H9 (cell line): ENCODE measurements at regions not wholly inside any gene's neighbourhood (a gene's known extent, or its start where the extent isn't known, plus 50 kb on each side); places are given as distances from the start of the nearest gene placed in this dataset.
A peak's percentile ranks its signal among the peaks of the same experiment; 100 is the strongest.

ENCODE experiments used
- DNase-seq: peaks from one replicate; pipeline ENCODE4 v3.0.0-alpha.2; 2017
- H2AFZ ChIP-seq: one replicate; pipeline ENCODE4 v1.6.1; 2013; ENCODE audit warnings: mild to moderate bottlenecking, low read length, control low read depth, moderate library complexity
- H2AK5ac ChIP-seq: 2 replicates; pipeline ENCODE4 v1.6.1; 2013; ENCODE audit warnings: low read length, control low read depth, mixed read lengths; ENCODE audit not compliant: insufficient read length
- H2BK120ac ChIP-seq: one replicate; pipeline ENCODE4 v1.6.1; 2013; ENCODE audit warnings: low read depth, mild to moderate bottlenecking, low read length, control low read depth, inconsistent platforms; ENCODE audit not compliant: poor library complexity, severe bottlenecking
- H2BK12ac ChIP-seq: 2 replicates; pipeline ENCODE4 v1.6.1; 2013; ENCODE audit warnings: low read length, control low read depth, mixed read lengths, low read depth; ENCODE audit not compliant: insufficient read length
- H2BK15ac ChIP-seq: 2 replicates; pipeline ENCODE4 v1.6.1; 2013; ENCODE audit warnings: low read depth, low read length, control low read depth
- H2BK20ac ChIP-seq: one replicate; pipeline ENCODE4 v1.6.1; 2013; ENCODE audit warnings: low read depth, mild to moderate bottlenecking, low read length, control low read depth, inconsistent platforms; ENCODE audit not compliant: poor library complexity, severe bottlenecking
- H2BK5ac ChIP-seq: 2 replicates; pipeline ENCODE4 v1.6.1; 2013; ENCODE audit warnings: low read length, control low read depth, mixed read lengths; ENCODE audit not compliant: insufficient read length
- H3K14ac ChIP-seq: 2 replicates; pipeline ENCODE4 v1.6.1; 2013; ENCODE audit warnings: low read length, control low read depth; ENCODE audit not compliant: insufficient read depth
- H3K18ac ChIP-seq: 2 replicates; pipeline ENCODE4 v1.6.1; 2013; ENCODE audit warnings: low read depth, mild to moderate bottlenecking, mixed read lengths, low read length, control low read depth; ENCODE audit not compliant: insufficient read length
- H3K23ac ChIP-seq: 2 replicates; pipeline ENCODE4 v1.6.1; 2013; ENCODE audit warnings: low read length, control low read depth, mixed read lengths, low read depth; ENCODE audit not compliant: insufficient read length
- H3K23me2 ChIP-seq: 2 replicates; pipeline ENCODE4 v1.6.1; 2013; ENCODE audit warnings: low read depth, mild to moderate bottlenecking, mixed read lengths, low read length, control low read depth; ENCODE audit not compliant: insufficient read length, poor library complexity, severe bottlenecking
- H3K27ac ChIP-seq: 2 replicates; pipeline ENCODE4 v1.5.1; 2013; ENCODE audit warnings: low read length, control low read depth, mixed read lengths, low read depth; ENCODE audit not compliant: insufficient read length
- H3K27me3 ChIP-seq: 2 replicates; pipeline ENCODE4 v1.6.1; 2013; ENCODE audit warnings: low read length, control low read depth, inconsistent platforms; ENCODE audit not compliant: insufficient read depth
- H3K4ac ChIP-seq: 2 replicates; pipeline ENCODE4 v1.6.1; 2013; ENCODE audit warnings: low read depth, mild to moderate bottlenecking, control low read depth, inconsistent platforms, low read length, moderate library complexity
- H3K4me1 ChIP-seq: 2 replicates; pipeline ENCODE4 v1.6.1; 2013; ENCODE audit warnings: low read length, control low read depth, inconsistent platforms; ENCODE audit not compliant: insufficient read depth
- H3K4me2 ChIP-seq: 2 replicates; pipeline ENCODE4 v1.6.1; 2013; ENCODE audit warnings: low read length, control low read depth, mixed read lengths; ENCODE audit not compliant: insufficient read length, insufficient read depth
- H3K56ac ChIP-seq: 2 replicates; pipeline ENCODE4 v1.6.1; 2013; ENCODE audit warnings: low read depth, mild to moderate bottlenecking, mixed read lengths, low read length, control low read depth; ENCODE audit not compliant: insufficient read length
- H3K79me1 ChIP-seq: 2 replicates; pipeline ENCODE4 v1.6.1; 2013; ENCODE audit warnings: low read depth, mild to moderate bottlenecking, moderate library complexity, low read length, control low read depth, inconsistent platforms; ENCODE audit not compliant: insufficient read depth, poor library complexity, severe bottlenecking
- H3K79me2 ChIP-seq: 2 replicates; pipeline ENCODE4 v1.6.1; 2013; ENCODE audit warnings: low read length, control low read depth, inconsistent platforms; ENCODE audit not compliant: insufficient read depth
- H3K9ac ChIP-seq: 2 replicates; pipeline ENCODE4 v1.6.1; 2013; ENCODE audit warnings: low read length, control low read depth, mixed read lengths; ENCODE audit not compliant: insufficient read length; ENCODE audit errors: extremely low read depth
- H3K9me3 ChIP-seq: one replicate; pipeline ENCODE4 v1.6.1; 2013; ENCODE audit warnings: low read depth, low read length, inconsistent platforms; ENCODE audit not compliant: control insufficient read depth
- H3T11ph ChIP-seq: one replicate; pipeline ENCODE4 v1.6.1; 2013; ENCODE audit warnings: mild to moderate bottlenecking, low read length, control low read depth, inconsistent platforms
- H4K20me1 ChIP-seq: one replicate; pipeline ENCODE4 v1.6.1; 2013; ENCODE audit not compliant: control insufficient read depth, insufficient read length, insufficient read depth
- H4K5ac ChIP-seq: 2 replicates; pipeline ENCODE4 v1.6.1; 2013; ENCODE audit warnings: low read depth, mild to moderate bottlenecking, mixed read lengths, low read length, control low read depth; ENCODE audit not compliant: insufficient read length
- H4K8ac ChIP-seq: replicated peaks from 2 replicates; pipeline ENCODE4 v1.6.1; 2013; ENCODE audit warnings: low read length, control low read depth, mixed read lengths, low read depth; ENCODE audit not compliant: insufficient read length
- H4K91ac ChIP-seq: 2 replicates; pipeline ENCODE4 v1.6.1; 2013; ENCODE audit warnings: low read depth, mild to moderate bottlenecking, moderate library complexity, mixed read lengths, low read length, control low read depth; ENCODE audit not compliant: insufficient read length
- H3K27ac Mint-ChIP-seq, 3 experiments: 2 replicates in 2 of 3; 3 replicates in 1 of 3; pipeline ENCODE4 v1.8.0; 2020 to 2021; ENCODE audit warnings: mixed read lengths in 3 of 3, mild to moderate bottlenecking in 1 of 3, moderate library complexity in 1 of 3
- H3K27me3 Mint-ChIP-seq: 2 replicates; pipeline ENCODE4 v1.8.0; 2021; ENCODE audit warnings: low read depth, mild to moderate bottlenecking, moderate library complexity, mixed read lengths
- H3K36me3 Mint-ChIP-seq, 3 experiments: 2 replicates in 2 of 3; 3 replicates in 1 of 3; pipeline ENCODE4 v1.8.0; 2020 to 2021; ENCODE audit warnings: low read depth in 3 of 3, mixed read lengths in 3 of 3; ENCODE audit not compliant: insufficient read depth in 1 of 3
- H3K4me1 Mint-ChIP-seq, 2 experiments: 2 replicates each; pipeline ENCODE4 v1.8.0; 2020; ENCODE audit warnings: mixed read lengths in 2 of 2
- H3K4me3 Mint-ChIP-seq, 2 experiments: 2 replicates in 1 of 2; 3 replicates in 1 of 2; pipeline ENCODE4 v1.8.0; 2020 to 2021; ENCODE audit warnings: mild to moderate bottlenecking in 2 of 2, mixed read lengths in 2 of 2, moderate library complexity in 1 of 2
- H3K9me3 Mint-ChIP-seq, 2 experiments: 2 replicates in 1 of 2; 3 replicates in 1 of 2; pipeline ENCODE4 v1.8.0; 2020; ENCODE audit warnings: mild to moderate bottlenecking in 2 of 2, mixed read lengths in 2 of 2, moderate library complexity in 1 of 2
- CTCF ChIP-seq: fragments of 200-600 bp; sonication (generic); conservative IDR thresholded peaks from 3 replicates; pipeline ENCODE4 v1.8.0; 2021; ENCODE audit warnings: antibody characterized with exemption, mild to moderate bottlenecking
- WGBS: extraction: QIAGEN DNeasy Blood & Tissue Kit; methylation state at CpG from one replicate; pipeline ENCODE4 v1.1.7; 2013; ENCODE audit warnings: missing lambda C conversion rate, low lambda C conversion rate, mixed read lengths; ENCODE audit not compliant: insufficient read length; ENCODE audit errors: extremely low coverage; 5-methylcytosine and 5-hydroxymethylcytosine counted together

- Histone ChIP-seq H3K27me3 (no peaks in the 10 kb centered on the region), H3T11ph (no peak overlapping the region), H2BK5ac (no peak overlapping the region), H3K79me1 (no peaks in the 10 kb centered on the region), H3K79me2 (no peaks in the 10 kb centered on the region), H3K4me1 (no peaks in the 10 kb centered on the region), H3K23ac (no peak overlapping the region), H2AK5ac (no peak overlapping the region), H3K9me3 (peaks cover 8% of the 10 kb centered on the region), H2BK20ac (no peak overlapping the region), H2AFZ (no peak overlapping the region), H4K8ac (no peak overlapping the region), H4K20me1 (no peaks in the 10 kb centered on the region), H3K27ac (no peak overlapping the region), H2BK12ac (no peak overlapping the region), H3K9ac (no peak overlapping the region), H3K4ac (no peak overlapping the region), H4K5ac (no peak overlapping the region), H2BK15ac (no peak overlapping the region), H3K23me2 (no peaks in the 10 kb centered on the region), H3K14ac (no peak overlapping the region; the same call in 1 of the 2 replicates), H4K91ac (no peak overlapping the region), H3K4me2 (no peak overlapping the region), H3K56ac (no peak overlapping the region), H3K18ac (no peak overlapping the region), H2BK120ac (no peak overlapping the region)
- Mint-ChIP-seq H3K4me3 (no peak overlapping the region; a peak in 1 of 5 replicates), H3K27ac (peak overlapping the region in 1 of 3 experiments; percentile 6; a peak in 1 of 7 replicates), H3K4me1 (peaks cover 18 to 21% of the 10 kb centered on the region in 2 experiments), H3K9me3 (peaks cover 14 to 19% of the 10 kb centered on the region in 2 experiments), H3K27me3 (peaks cover 14% of the 10 kb centered on the region), H3K36me3 (peaks cover 9 to 17% (median 10%) of the 10 kb centered on the region in 3 experiments)
- no peak for DNase-seq
- TF ChIP-seq CTCF, result peak; percentile 51
- no CpG with 5 or more reads among the region's 11 CpGs for WGBS
Observed at GRCh38 chr22:49550766-49551362, 276.8 kb downstream of the BRD1 start.
